GF-D8 (cell line): ENCODE measurements at regions not wholly inside any gene's neighbourhood (a gene's known extent, or its start where the extent isn't known, plus 50 kb on each side); places are given as distances from the start of the nearest gene placed in this dataset.

ENCODE experiments used
- DNase-seq: peaks from one replicate; lab custom pipeline; 2025; lab: John Stamatoyannopoulos, UW

- DNase-seq: no peak
Measured at GRCh38 chr11:43261775-43262174, 50.0 kb upstream of the API5 start.
